HUES64 (cell line): ENCODE measurements at regions not wholly inside any gene's neighbourhood (a gene's known extent, or its start where the extent isn't known, plus 50 kb on each side); places are given as distances from the start of the nearest gene placed in this dataset.

Source experiments
- H3K27ac ChIP-seq: 2 replicates; pipeline ENCODE4 v1.7.0; 2013; ENCODE audit warnings: low read depth, low read length, inconsistent platforms
- H3K27me3 ChIP-seq: 2 replicates; pipeline ENCODE4 v1.6.1; 2013; ENCODE audit warnings: mild to moderate bottlenecking, low read length; ENCODE audit not compliant: insufficient read depth
- H3K36me3 ChIP-seq: 2 replicates; pipeline ENCODE4 v1.6.1; 2013; ENCODE audit warnings: mild to moderate bottlenecking, low read length; ENCODE audit not compliant: insufficient read depth
- H3K4me1 ChIP-seq: 2 replicates; pipeline ENCODE4 v1.6.1; 2013; ENCODE audit warnings: mild to moderate bottlenecking, low read length, moderate library complexity; ENCODE audit not compliant: insufficient read depth
- H3K4me3 ChIP-seq: 2 replicates; pipeline ENCODE4 v1.5.1; 2013; ENCODE audit warnings: mild to moderate bottlenecking, low read length, moderate library complexity
- H3K9ac ChIP-seq: 2 replicates; pipeline ENCODE4 v1.6.1; 2013; ENCODE audit warnings: mild to moderate bottlenecking, low read depth, low read length
- H3K9me3 ChIP-seq: 2 replicates; pipeline ENCODE4 v1.6.1; 2013; ENCODE audit warnings: low read depth, low read length; ENCODE audit not compliant: insufficient read depth
- WGBS: fragments of 150-250, 120-280 bp; methylation state at CpG from one replicate; pipeline ENCODE4 v1.1.7; 2013; ENCODE audit warnings: missing lambda C conversion rate; 5-methylcytosine and 5-hydroxymethylcytosine counted together

GRCh38 chr1:68551459-68551858 is 54.6 kb upstream of the DEPDC1 start:
- no peaks in the 10 kb centered on the region for H3K36me3 ChIP-seq
- H3K9ac ChIP-seq, result no peak overlapping the region
- no peak overlapping the region for H3K27ac ChIP-seq
- H3K4me3 ChIP-seq, result no peak overlapping the region
- no peaks in the 10 kb centered on the region for H3K27me3 ChIP-seq
- 0 out of 2 replicates have a peak, but pooled peaks cover 5% of the 10 kb centered on the region for H3K9me3 ChIP-seq
- no peaks in the 10 kb centered on the region for H3K4me1 ChIP-seq

- Histone ChIP-seq H3K27me3 (no peaks in the 10 kb centered on the region), H3K36me3 (no peaks in the 10 kb centered on the region), H3K27ac (no peak overlapping the region), H3K4me3 (no peak overlapping the region), H3K9me3 (0 out of 2 replicates have a peak, but pooled peaks cover 5% of the 10 kb centered on the region), H3K9ac (no peak overlapping the region), H3K4me1 (no peaks in the 10 kb centered on the region)
- WGBS, result 86% methylated on average over 4 of the region's 4 CpGs
Observed at GRCh38 chr1:68558321-68559026, 61.6 kb upstream of the DEPDC1 start.

GRCh38 chr1:68565923-68566322 is 69.0 kb upstream of the DEPDC1 start:
- peaks cover 10% of the 10 kb centered on the region for H3K4me1 ChIP-seq
- no peaks in the 10 kb centered on the region for H3K36me3 ChIP-seq
- no peaks in the 10 kb centered on the region for H3K9me3 ChIP-seq
- no peak overlapping the region for H3K9ac ChIP-seq
- H3K27me3 ChIP-seq, result no peaks in the 10 kb centered on the region
- 39% methylated on average over 4 of the region's 4 CpGs for WGBS
- no peak overlapping the region for H3K4me3 ChIP-seq
- no peak overlapping the region for H3K27ac ChIP-seq

GRCh38 chr1:68570871-68571270 is 74.0 kb upstream of the DEPDC1 start:
- peaks cover 6% of the 10 kb centered on the region for H3K4me1 ChIP-seq
- WGBS, result 89% methylated on average over 2 of the region's 3 CpGs

DNA sequence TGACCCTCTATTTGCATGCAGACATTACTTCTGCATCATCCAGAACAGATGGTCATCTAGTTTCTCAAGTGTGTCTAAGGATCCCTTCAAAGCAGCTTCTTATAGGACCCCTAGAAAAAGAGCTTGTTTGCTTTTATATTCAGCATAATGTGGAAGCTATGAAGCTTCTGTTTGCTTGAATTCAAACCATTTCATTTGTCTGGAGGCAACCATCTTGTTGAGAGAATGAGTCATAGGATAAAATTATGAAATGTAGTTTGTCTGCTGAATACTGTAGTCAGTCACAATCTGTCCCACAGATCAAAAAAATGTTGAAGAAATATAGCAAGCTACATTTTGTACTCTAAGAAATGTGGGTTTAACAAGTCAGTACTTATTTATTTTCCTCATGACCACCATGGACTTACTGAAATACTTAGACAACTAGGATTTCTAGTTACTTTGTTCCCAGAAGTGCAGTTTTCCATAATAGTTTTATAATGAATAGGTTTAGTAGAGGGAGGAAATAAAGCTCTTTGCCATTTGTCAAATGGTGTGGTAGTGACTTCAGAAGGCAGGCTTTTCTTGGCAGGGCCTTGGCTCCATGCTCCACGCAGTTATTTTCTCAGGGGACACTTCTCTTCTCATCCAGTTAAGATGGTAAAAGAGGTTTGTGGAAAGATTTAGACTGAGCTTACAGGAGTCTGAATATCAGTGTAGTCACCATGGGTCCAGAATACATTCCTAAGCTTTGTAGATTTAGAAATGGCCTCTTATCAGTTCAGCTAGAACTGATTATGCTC is 74.8 kb upstream of the DEPDC1 start:
- Histone ChIP-seq H3K36me3 (no peaks in the 10 kb centered on the region), H3K9me3 (no peaks in the 10 kb centered on the region), H3K4me1 (no peaks in the 10 kb centered on the region; the same call in 1 of the 2 replicates), H3K9ac (no peak overlapping the region), H3K4me3 (no peak overlapping the region), H3K27me3 (no peaks in the 10 kb centered on the region), H3K27ac (no peak overlapping the region)
- 100% methylated on average over 1 of the region's 1 CpG for WGBS

More at GRCh38 chr1:68570871-68571270, 74.0 kb upstream of the DEPDC1 start:
- Histone ChIP-seq H3K27me3 (no peaks in the 10 kb centered on the region), H3K27ac (no peak overlapping the region), H3K4me3 (no peak overlapping the region), H3K36me3 (no peaks in the 10 kb centered on the region), H3K9ac (no peak overlapping the region), H3K9me3 (no peaks in the 10 kb centered on the region)

- no peak overlapping the region for H3K9ac ChIP-seq
- WGBS, result 83% methylated on average over 2 of the region's 2 CpGs
- no peak overlapping the region for H3K27ac ChIP-seq
- H3K4me3 ChIP-seq, result no peak overlapping the region
- no peaks in the 10 kb centered on the region for H3K9me3 ChIP-seq
- H3K36me3 ChIP-seq, result no peaks in the 10 kb centered on the region
- no peaks in the 10 kb centered on the region for H3K27me3 ChIP-seq
- no peaks in the 10 kb centered on the region for H3K4me1 ChIP-seq
Observed at GRCh38 chr1:68585351-68585750, 88.5 kb upstream of the DEPDC1 start.

GRCh38 chr1:68586766-68587165 is 89.9 kb upstream of the DEPDC1 start:
- Histone ChIP-seq H3K4me3 (no peak overlapping the region), H3K27me3 (no peaks in the 10 kb centered on the region), H3K27ac (no peak overlapping the region), H3K9me3 (no peaks in the 10 kb centered on the region), H3K4me1 (no peaks in the 10 kb centered on the region), H3K9ac (no peak overlapping the region), H3K36me3 (no peaks in the 10 kb centered on the region)

DNA sequence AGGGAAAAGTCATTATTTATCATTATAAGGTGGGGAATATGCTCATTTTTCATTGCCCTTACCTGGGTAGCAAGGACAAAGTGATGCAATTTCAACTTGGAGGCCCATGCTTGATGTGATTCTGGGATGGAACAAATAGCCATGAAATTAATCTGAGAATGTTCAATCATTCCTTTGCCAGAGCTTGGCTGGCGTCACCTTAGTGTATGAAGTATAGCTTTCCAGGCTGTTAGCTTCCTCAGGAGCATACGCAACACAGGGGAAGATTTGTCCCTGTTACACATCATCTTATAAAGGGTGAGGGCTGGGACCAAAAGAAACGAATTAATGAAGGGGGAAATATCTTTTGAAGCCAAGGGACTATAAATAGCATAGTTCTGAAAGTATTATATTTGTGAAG is 91.4 kb upstream of the DEPDC1 start:
- no peak overlapping the region for H3K4me3 ChIP-seq
- H3K27ac ChIP-seq, result no peak overlapping the region
- 81% methylated on average over 3 of the region's 3 CpGs for WGBS
- H3K27me3 ChIP-seq, result no peaks in the 10 kb centered on the region
- H3K4me1 ChIP-seq, result no peaks in the 10 kb centered on the region
- H3K9me3 ChIP-seq, result no peaks in the 10 kb centered on the region
- H3K9ac ChIP-seq, result no peak overlapping the region
- no peaks in the 10 kb centered on the region for H3K36me3 ChIP-seq

DNA sequence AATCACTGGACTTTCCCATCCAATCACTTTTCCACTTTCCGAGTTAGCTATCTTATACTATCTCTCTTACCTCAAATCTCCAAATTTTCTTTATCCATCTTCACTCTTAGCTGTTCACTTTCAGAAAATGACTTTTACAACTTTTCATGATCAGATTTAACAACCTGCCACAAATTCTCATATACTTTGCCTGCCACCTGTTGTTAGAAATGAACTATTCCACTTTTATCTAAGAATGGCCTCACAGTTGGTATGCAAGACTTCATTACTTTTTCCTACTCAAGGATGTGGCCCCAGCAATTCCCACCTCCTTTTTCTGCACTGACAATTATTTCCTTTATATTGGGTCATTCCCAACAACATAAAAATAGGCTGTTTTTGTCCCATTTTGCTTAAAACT is 93.6 kb upstream of the DEPDC1 start:
- Histone ChIP-seq H3K4me1 (no peaks in the 10 kb centered on the region), H3K27me3 (no peaks in the 10 kb centered on the region), H3K9ac (no peak overlapping the region), H3K9me3 (no peaks in the 10 kb centered on the region), H3K4me3 (no peak overlapping the region), H3K36me3 (no peaks in the 10 kb centered on the region), H3K27ac (no peak overlapping the region)
- 91% methylated on average over 1 of the region's 1 CpG for WGBS

GRCh38 chr1:68594851-68595250 is 98.0 kb upstream of the DEPDC1 start:
- Histone ChIP-seq H3K9ac (no peak overlapping the region), H3K36me3 (no peaks in the 10 kb centered on the region), H3K9me3 (no peaks in the 10 kb centered on the region), H3K4me3 (no peak overlapping the region), H3K27ac (no peak overlapping the region), H3K27me3 (no peaks in the 10 kb centered on the region), H3K4me1 (no peaks in the 10 kb centered on the region)
- no CpG with 5 or more reads among the region's 2 CpGs for WGBS

DNA sequence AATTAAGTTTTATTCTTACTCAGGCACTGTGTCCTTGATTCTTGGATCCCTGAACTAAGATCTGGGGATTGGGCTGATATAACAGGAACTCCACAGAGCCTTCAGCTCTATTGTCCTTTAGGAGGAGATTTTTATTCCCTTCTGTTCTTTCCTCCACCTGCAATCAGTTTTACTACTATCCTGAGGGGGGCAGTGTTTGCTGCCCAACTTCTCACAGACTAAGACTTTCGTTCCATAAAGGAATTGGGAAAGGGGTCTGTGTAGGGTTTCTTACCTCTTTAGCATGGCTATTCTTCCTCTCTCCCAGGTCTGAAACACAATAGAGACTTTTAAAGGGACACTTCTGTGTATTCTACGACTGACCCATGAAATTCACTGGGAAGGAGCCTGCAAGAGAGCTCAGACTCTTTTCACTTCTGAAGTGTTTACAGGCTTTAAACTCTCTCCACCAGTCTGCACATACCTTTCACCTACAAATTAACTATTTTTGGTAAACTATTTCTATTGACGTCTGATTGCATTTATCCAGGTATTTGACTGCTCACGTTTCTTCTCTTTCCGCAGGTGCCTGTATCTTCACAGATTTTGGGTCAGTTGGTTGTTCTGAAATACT is 103.3 kb upstream of the DEPDC1 start:
- WGBS, result 60% methylated on average over 4 of the region's 5 CpGs
- Histone ChIP-seq H3K27me3 (no peaks in the 10 kb centered on the region), H3K27ac (no peak overlapping the region; the same call in 1 of the 2 replicates), H3K4me1 (peaks cover 4% of the 10 kb centered on the region; the same call in 1 of the 2 replicates), H3K4me3 (no peak overlapping the region), H3K9ac (no peak overlapping the region), H3K9me3 (no peaks in the 10 kb centered on the region), H3K36me3 (no peaks in the 10 kb centered on the region)
